ENCODE measurements at regions not wholly inside any gene's neighbourhood (a gene's known extent, or its start where the extent isn't known, plus 50 kb on each side); places are given as distances from the start of the nearest gene placed in this dataset.

GRCh38 chr21:32216293-32216692 lies 62.6 kb downstream of the MIS18A start:
- intact Hi-C loops (cut with DNase I, micrococcal nuclease) = no loop called here
- POLR2A ChIA-PET = interaction anchor here (0.6 kb wide), 1 partner anchor 63 kb away, joined by 6 read pairs; the partner anchor contains the start of gene MIS18A
- peaks cover 3% of the 10 kb centered on the region for H3K36me3 Mint-ChIP-seq (ENCODE audit: low read depth)
- CTCF ChIA-PET = no interaction called here
- no peak overlapping the region for H3K27ac Mint-ChIP-seq
- DNase-seq (no peak), ATAC-seq (no peak)
- peaks cover 4% of the 10 kb centered on the region for H3K9me3 Mint-ChIP-seq (ENCODE audit: low read depth)
- peaks cover 15% of the 10 kb centered on the region for H3K27me3 Mint-ChIP-seq
- H3K4me3 Mint-ChIP-seq = no peak overlapping the region
- H3K4me1 Mint-ChIP-seq = no peaks in the 10 kb centered on the region

GRCh38 chr21:32215306-32215685 lies 63.6 kb downstream of the MIS18A start:
- no peak for DNase-seq
- Mint-ChIP-seq H3K4me1 (no peaks in the 10 kb centered on the region), H3K27ac (no peak overlapping the region), H3K4me3 (no peak overlapping the region), H3K27me3 (peaks cover 10% of the 10 kb centered on the region), H3K9me3 (ENCODE audit: low read depth) (no peaks in the 10 kb centered on the region), H3K36me3 (ENCODE audit: low read depth) (no peaks in the 10 kb centered on the region)
- ChIA-PET POLR2A (no interaction called here), CTCF (no interaction called here)
- intact Hi-C loops (cut with DNase I, micrococcal nuclease) = no loop called here
- no peak for ATAC-seq

- Mint-ChIP-seq H3K27me3 (peaks cover 10% of the 10 kb centered on the region), H3K4me3 (no peak overlapping the region), H3K36me3 (ENCODE audit: low read depth) (no peaks in the 10 kb centered on the region), H3K27ac (no peak overlapping the region), H3K4me1 (no peaks in the 10 kb centered on the region), H3K9me3 (ENCODE audit: low read depth) (no peaks in the 10 kb centered on the region)
- POLR2A ChIA-PET = no interaction called here
- CTCF ChIA-PET = no interaction called here
- intact Hi-C loops (cut with DNase I, micrococcal nuclease) = no loop called here
- ATAC-seq (no peak), DNase-seq (no peak)
Observed at GRCh38 chr21:32214654-32215305, 64.1 kb downstream of the MIS18A start.

GRCh38 chr21:32212116-32212515 lies 66.7 kb downstream of the MIS18A start:
- CTCF ChIA-PET = no interaction called here
- no peak overlapping the region for H3K27ac Mint-ChIP-seq

GRCh38 chr21:32211306-32211705 lies 67.5 kb downstream of the MIS18A start:
- DNase-seq (no peak), ATAC-seq (no peak)
- H3K36me3 Mint-ChIP-seq (ENCODE audit: low read depth) = no peaks in the 10 kb centered on the region
- peaks cover 3% of the 10 kb centered on the region for H3K9me3 Mint-ChIP-seq (ENCODE audit: low read depth)
- H3K27ac Mint-ChIP-seq = no peak overlapping the region
- H3K27me3 Mint-ChIP-seq = peaks cover 2% of the 10 kb centered on the region
- H3K4me1 Mint-ChIP-seq = no peaks in the 10 kb centered on the region
- no peak overlapping the region for H3K4me3 Mint-ChIP-seq
- POLR2A ChIA-PET = no interaction called here
- CTCF ChIA-PET = interaction anchor here (0.7 kb wide), 1 partner anchor 16 kb away, joined by 3 read pairs; no protein-coding TSS in a partner anchor
- intact Hi-C loops (cut with DNase I, micrococcal nuclease) = no loop called here

More at GRCh38 chr21:32212116-32212515, 66.7 kb downstream of the MIS18A start:
- Mint-ChIP-seq H3K36me3 (ENCODE audit: low read depth) (no peaks in the 10 kb centered on the region), H3K9me3 (ENCODE audit: low read depth) (peaks cover 3% of the 10 kb centered on the region), H3K27me3 (peaks cover 2% of the 10 kb centered on the region), H3K4me3 (no peak overlapping the region), H3K4me1 (no peaks in the 10 kb centered on the region)
- DNase-seq (no peak), ATAC-seq (no peak)
- intact Hi-C loops (cut with DNase I, micrococcal nuclease) = no loop called here
- POLR2A ChIA-PET = interaction anchor here (0.6 kb wide), 1 partner anchor 9 kb away, joined by 8 read pairs; no protein-coding TSS in a partner anchor

- Mint-ChIP-seq H3K36me3 (ENCODE audit: low read depth) (peaks cover 1% of the 10 kb centered on the region), H3K4me3 (no peak overlapping the region), H3K9me3 (ENCODE audit: low read depth) (peaks cover 3% of the 10 kb centered on the region), H3K4me1 (no peaks in the 10 kb centered on the region), H3K27me3 (no peaks in the 10 kb centered on the region), H3K27ac (no peak overlapping the region)
- intact Hi-C loops (cut with DNase I, micrococcal nuclease) = no loop called here
- POLR2A ChIA-PET = no interaction called here
- ATAC-seq (no peak), DNase-seq (no peak)
- CTCF ChIA-PET = no interaction called here
Observed at GRCh38 chr21:32209580-32209979, 69.3 kb downstream of the MIS18A start.

- no peaks in the 10 kb centered on the region for H3K27me3 Mint-ChIP-seq
- ATAC-seq = no peak
- H3K27ac Mint-ChIP-seq = no peak overlapping the region
- peaks cover 1% of the 10 kb centered on the region for H3K36me3 Mint-ChIP-seq (ENCODE audit: low read depth)
- H3K4me1 Mint-ChIP-seq = no peaks in the 10 kb centered on the region
- DNase-seq = no peak
- peaks cover 3% of the 10 kb centered on the region for H3K9me3 Mint-ChIP-seq (ENCODE audit: low read depth)
- intact Hi-C loops (cut with DNase I, micrococcal nuclease) = no loop called here
- H3K4me3 Mint-ChIP-seq = no peak overlapping the region
- ChIA-PET CTCF (interaction anchor here (0.7 to 0.9 kb wide), 2 partner anchors 11 to 239 kb away, joined by 3 read pairs; no protein-coding TSS in a partner anchor), POLR2A (no interaction called here)
Observed at GRCh38 chr21:32207406-32207716, 71.5 kb downstream of the MIS18A start.

- H3K4me3 Mint-ChIP-seq = no peak overlapping the region
- intact Hi-C loops (cut with DNase I, micrococcal nuclease) = no loop called here
- ChIA-PET POLR2A (no interaction called here), CTCF (interaction anchor here (0.7 to 0.9 kb wide), 2 partner anchors 11 to 240 kb away, joined by 3 read pairs; no protein-coding TSS in a partner anchor)
- DNase-seq = no peak
- H3K9me3 Mint-ChIP-seq (ENCODE audit: low read depth) = peaks cover 3% of the 10 kb centered on the region
- no peaks in the 10 kb centered on the region for H3K4me1 Mint-ChIP-seq
- no peak for ATAC-seq
- H3K36me3 Mint-ChIP-seq (ENCODE audit: low read depth) = peaks cover 1% of the 10 kb centered on the region
- no peaks in the 10 kb centered on the region for H3K27me3 Mint-ChIP-seq
- no peak overlapping the region for H3K27ac Mint-ChIP-seq
Observed at GRCh38 chr21:32206631-32207405, 72.0 kb downstream of the MIS18A start.

GRCh38 chr21:32203877-32204480 lies 74.9 kb downstream of the MIS18A start:
- Mint-ChIP-seq H3K4me3 (no peak overlapping the region), H3K4me1 (no peaks in the 10 kb centered on the region), H3K27me3 (peaks cover 2% of the 10 kb centered on the region), H3K9me3 (ENCODE audit: low read depth) (no peaks in the 10 kb centered on the region), H3K36me3 (ENCODE audit: low read depth) (peaks cover 1% of the 10 kb centered on the region), H3K27ac (no peak overlapping the region)
- intact Hi-C loops (cut with DNase I, micrococcal nuclease) = no loop called here
- ChIA-PET POLR2A (interaction anchor here (0.6 kb wide), 1 partner anchor 8 kb away, joined by 8 read pairs; no protein-coding TSS in a partner anchor), CTCF (no interaction called here)
- no peak for DNase-seq
- ATAC-seq = no peak

GRCh38 chr21:32200029-32200428 lies 78.8 kb downstream of the MIS18A start:
- Mint-ChIP-seq H3K4me1 (no peaks in the 10 kb centered on the region), H3K27me3 (peaks cover 2% of the 10 kb centered on the region), H3K27ac (no peak overlapping the region), H3K36me3 (ENCODE audit: low read depth) (no peaks in the 10 kb centered on the region), H3K9me3 (ENCODE audit: low read depth) (no peaks in the 10 kb centered on the region), H3K4me3 (no peak overlapping the region)
- DNase-seq (no peak), ATAC-seq (no peak)
- intact Hi-C loops (cut with DNase I, micrococcal nuclease) = no loop called here
- CTCF ChIA-PET = no interaction called here
- POLR2A ChIA-PET = no interaction called here

GRCh38 chr21:32198384-32198783 lies 80.5 kb downstream of the MIS18A start:
- no peaks in the 10 kb centered on the region for H3K36me3 Mint-ChIP-seq (ENCODE audit: low read depth)
- CTCF ChIA-PET = interaction anchor here (1.6 kb wide), 1 partner anchor 273 kb away, joined by 3 read pairs; no protein-coding TSS in a partner anchor

GRCh38 chr21:32197896-32198295 lies 81.0 kb downstream of the MIS18A start:
- DNase-seq (no peak), ATAC-seq (no peak)
- H3K36me3 Mint-ChIP-seq (ENCODE audit: low read depth) = no peaks in the 10 kb centered on the region
- peaks cover 2% of the 10 kb centered on the region for H3K27me3 Mint-ChIP-seq
- no peaks in the 10 kb centered on the region for H3K4me1 Mint-ChIP-seq
- H3K27ac Mint-ChIP-seq = no peak overlapping the region
- H3K4me3 Mint-ChIP-seq = no peak overlapping the region
- intact Hi-C loops (cut with DNase I, micrococcal nuclease) = no loop called here
- ChIA-PET CTCF (interaction anchor here (1.6 kb wide), 1 partner anchor 273 kb away, joined by 3 read pairs; no protein-coding TSS in a partner anchor), POLR2A (no interaction called here)
- H3K9me3 Mint-ChIP-seq (ENCODE audit: low read depth) = no peaks in the 10 kb centered on the region

More at GRCh38 chr21:32198384-32198783, 80.5 kb downstream of the MIS18A start:
- Mint-ChIP-seq H3K27ac (no peak overlapping the region), H3K4me3 (no peak overlapping the region), H3K27me3 (peaks cover 2% of the 10 kb centered on the region), H3K9me3 (ENCODE audit: low read depth) (no peaks in the 10 kb centered on the region), H3K4me1 (no peaks in the 10 kb centered on the region)
- intact Hi-C loops (cut with DNase I, micrococcal nuclease) = no loop called here
- POLR2A ChIA-PET = no interaction called here
- ATAC-seq = no peak
- DNase-seq = no peak

Data from activated CD4-positive, alpha-beta T cell treated with anti-CD3 and anti-CD28 coated beads for 36 hours (primary cell).